GM12872 (cell line): ENCODE measurements at regions not wholly inside any gene's neighbourhood (a gene's known extent, or its start where the extent isn't known, plus 50 kb on each side); places are given as distances from the start of the nearest gene placed in this dataset.

Experiments used
- CTCF ChIP-seq: IDR thresholded peaks from 3 replicates; pipeline ENCODE4 v1.5.1; 2011; ENCODE audit warnings: low read depth, mild to moderate bottlenecking, low read length, moderate library complexity; ENCODE audit not compliant: insufficient read depth

GRCh38 chr2:53129851-53130250 lies 637.8 kb upstream of the CHAC2 start:
- no peak for TF ChIP-seq CTCF

DNA sequence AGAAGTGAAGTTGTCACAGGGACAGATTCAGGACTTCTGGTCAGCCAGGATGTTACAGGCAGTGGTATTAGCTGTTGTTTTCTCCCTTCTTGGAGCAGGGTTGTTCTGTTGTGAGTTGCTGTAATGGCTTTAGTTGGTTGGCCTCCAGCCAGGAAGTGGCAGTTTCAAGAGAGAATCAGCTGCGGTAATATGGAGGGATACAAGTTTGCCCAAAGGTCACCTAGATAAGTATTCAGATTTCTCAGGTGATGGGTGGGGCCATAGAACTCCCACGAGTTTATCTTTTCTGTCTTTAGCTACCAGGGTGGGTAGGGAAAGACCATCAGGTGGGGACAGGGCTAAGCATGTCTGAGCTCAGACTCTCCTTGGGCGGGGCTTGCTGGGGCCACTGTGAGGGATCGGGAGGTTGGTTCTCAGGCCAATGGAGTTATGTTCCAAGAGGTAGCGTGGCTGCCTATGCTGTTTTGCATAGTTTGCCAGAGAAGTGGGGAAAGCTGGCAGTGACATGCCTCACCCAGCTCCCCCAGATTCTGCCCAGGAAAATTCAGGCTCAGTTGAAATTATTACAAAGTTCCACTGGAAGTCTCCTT lies 640.4 kb upstream of the CHAC2 start:
- no peak for TF ChIP-seq CTCF

GRCh38 chr2:53114991-53115390 lies 652.6 kb upstream of the CHAC2 start:
- TF ChIP-seq CTCF = no peak

DNA sequence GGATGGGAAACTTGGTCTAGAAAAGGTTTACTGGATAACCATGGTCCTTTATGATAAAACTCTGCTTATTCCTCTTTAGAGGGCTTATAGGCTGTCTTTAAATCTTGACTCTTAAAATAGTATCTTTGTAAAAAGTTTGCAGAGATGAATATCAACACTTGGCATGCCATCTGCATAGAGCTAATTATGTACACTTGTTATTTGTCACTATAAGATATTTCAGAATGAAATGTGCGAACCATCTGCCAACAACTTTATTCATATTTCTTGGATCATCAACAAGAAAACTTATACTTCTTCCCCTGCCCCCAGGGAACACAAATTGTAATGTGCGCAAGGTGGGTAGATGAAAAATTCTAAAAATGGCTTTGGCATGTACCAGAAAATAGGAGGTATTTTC lies 653.0 kb upstream of the CHAC2 start:
- no peak for TF ChIP-seq CTCF

GRCh38 chr2:53111406-53111805 lies 656.2 kb upstream of the CHAC2 start:
- no peak for TF ChIP-seq CTCF

DNA sequence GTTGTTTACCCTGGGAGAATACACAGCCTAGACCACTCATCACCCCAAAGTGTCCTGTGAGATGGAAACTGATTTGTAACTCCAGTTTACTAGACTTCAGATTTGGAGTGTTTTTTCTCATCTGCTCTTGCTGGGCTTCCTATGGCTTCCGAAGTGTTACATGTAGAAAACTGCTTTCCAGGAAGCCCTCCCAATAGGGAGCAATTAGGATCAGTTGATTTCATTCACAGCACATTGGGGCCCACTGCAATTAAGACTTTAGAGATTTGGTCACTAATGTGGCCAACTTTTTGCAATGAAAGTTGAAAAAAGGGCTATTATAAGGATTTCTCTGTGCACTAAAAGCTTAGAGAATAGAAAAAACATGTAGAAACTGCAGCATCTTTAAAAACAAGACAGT lies 656.6 kb upstream of the CHAC2 start:
- TF ChIP-seq CTCF = no peak

DNA sequence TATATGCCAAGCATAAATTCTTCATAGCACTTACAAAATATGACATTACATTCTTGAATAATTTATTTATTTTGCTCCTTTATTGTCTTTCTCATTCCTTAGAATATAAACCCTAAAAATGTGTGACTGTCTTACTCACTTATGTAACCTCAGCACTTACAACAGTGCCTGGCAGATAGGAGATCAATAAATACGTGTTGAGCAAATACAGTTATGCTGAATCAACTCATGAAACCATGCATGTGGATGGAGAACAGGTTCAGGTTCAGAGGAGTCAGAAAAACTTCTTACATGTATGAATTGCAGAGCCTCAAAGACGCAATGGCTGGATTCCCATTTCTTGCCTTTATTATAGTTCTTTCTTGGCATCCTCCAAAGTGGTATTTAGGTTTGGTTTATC lies 659.4 kb upstream of the CHAC2 start:
- no peak for TF ChIP-seq CTCF

GRCh38 chr2:53104263-53104662 lies 663.3 kb upstream of the CHAC2 start:
- no peak for TF ChIP-seq CTCF
